ENCODE measurements at regions not wholly inside any gene's neighbourhood (a gene's known extent, or its start where the extent isn't known, plus 50 kb on each side); places are given as distances from the start of the nearest gene placed in this dataset.

DNA sequence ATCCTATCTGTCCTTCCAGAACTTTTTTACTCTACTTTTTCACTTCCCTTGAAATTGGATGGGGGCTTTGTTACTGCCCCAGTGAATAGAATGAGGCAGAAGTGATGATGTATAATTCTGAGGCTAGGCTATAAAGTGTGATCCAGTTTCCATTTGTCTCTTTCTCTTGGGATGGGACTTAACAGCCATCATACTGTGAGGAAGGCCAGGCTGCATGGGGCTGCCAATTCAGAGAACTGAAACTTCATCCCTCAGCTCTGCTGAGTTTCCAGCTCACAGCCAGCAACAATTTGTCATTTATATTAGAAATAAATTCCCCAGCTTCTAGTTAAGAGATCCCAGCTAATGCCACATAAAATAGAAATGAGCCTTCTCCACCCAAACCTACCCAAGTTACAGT lies 504.0 kb upstream of the TGFBR2 start:
- TF ChIP-seq, protein P1, sequence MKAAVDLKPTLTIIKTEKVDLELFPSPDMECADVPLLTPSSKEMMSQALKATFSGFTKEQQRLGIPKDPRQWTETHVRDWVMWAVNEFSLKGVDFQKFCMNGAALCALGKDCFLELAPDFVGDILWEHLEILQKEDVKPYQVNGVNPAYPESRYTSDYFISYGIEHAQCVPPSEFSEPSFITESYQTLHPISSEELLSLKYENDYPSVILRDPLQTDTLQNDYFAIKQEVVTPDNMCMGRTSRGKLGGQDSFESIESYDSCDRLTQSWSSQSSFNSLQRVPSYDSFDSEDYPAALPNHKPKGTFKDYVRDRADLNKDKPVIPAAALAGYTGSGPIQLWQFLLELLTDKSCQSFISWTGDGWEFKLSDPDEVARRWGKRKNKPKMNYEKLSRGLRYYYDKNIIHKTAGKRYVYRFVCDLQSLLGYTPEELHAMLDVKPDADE (IDR thresholded peaks at IDR 0.05) = no peak
- TF ChIP-seq EZH2 (IDR thresholded peaks at IDR 0.05; ENCODE audit: low read depth, unreplicated experiment) (no peak), JUNB (IDR thresholded peaks at IDR 0.05; ENCODE audit: unreplicated experiment) (no peak), EZH2phosphoT487 (IDR thresholded peaks at IDR 0.05; ENCODE audit: unreplicated experiment) (no peak), CREB1 (CRISPR knock-in tag; IDR thresholded peaks at IDR 0.05; ENCODE audit: low read depth) (no peak), ZNF114 (CRISPR knock-in tag; IDR thresholded peaks at IDR 0.05) (no peak), NANOG (IDR thresholded peaks at IDR 0.05; ENCODE audit: borderline replicate concordance) (no peak), ZNF331 (CRISPR knock-in tag; IDR thresholded peaks at IDR 0.05; ENCODE audit: low read depth) (no peak)
- TF ChIP-seq, protein P2, sequence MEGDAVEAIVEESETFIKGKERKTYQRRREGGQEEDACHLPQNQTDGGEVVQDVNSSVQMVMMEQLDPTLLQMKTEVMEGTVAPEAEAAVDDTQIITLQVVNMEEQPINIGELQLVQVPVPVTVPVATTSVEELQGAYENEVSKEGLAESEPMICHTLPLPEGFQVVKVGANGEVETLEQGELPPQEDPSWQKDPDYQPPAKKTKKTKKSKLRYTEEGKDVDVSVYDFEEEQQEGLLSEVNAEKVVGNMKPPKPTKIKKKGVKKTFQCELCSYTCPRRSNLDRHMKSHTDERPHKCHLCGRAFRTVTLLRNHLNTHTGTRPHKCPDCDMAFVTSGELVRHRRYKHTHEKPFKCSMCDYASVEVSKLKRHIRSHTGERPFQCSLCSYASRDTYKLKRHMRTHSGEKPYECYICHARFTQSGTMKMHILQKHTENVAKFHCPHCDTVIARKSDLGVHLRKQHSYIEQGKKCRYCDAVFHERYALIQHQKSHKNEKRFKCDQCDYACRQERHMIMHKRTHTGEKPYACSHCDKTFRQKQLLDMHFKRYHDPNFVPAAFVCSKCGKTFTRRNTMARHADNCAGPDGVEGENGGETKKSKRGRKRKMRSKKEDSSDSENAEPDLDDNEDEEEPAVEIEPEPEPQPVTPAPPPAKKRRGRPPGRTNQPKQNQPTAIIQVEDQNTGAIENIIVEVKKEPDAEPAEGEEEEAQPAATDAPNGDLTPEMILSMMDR (conservative IDR thresholded peaks at IDR 0.05; ENCODE audit: low read depth in 2 of 2) = no peak
- Mint-ChIP-seq H3K4me1 (peaks cover 8% of the 10 kb centered on the region), H3K9me3 (peaks cover 16% of the 10 kb centered on the region; the same call in 2 of the 3 replicates), H3K4me3 (no peak overlapping the region), H3K36me3 (ENCODE audit: low read depth) (peaks cover 10% of the 10 kb centered on the region), H3K27ac (no peak overlapping the region), H3K27me3 (ENCODE audit: insufficient read depth, low read depth, poor library complexity) (peaks cover 5% of the 10 kb centered on the region)
- Histone ChIP-seq H3K27me3 (ENCODE audit: insufficient read depth) (no peaks in the 10 kb centered on the region), H3K4me3 (no peak overlapping the region), H3K4me2 (no peak overlapping the region), H3K9me2 (ENCODE audit: insufficient read depth) (no peaks in the 10 kb centered on the region), H3K4me1 (ENCODE audit: insufficient read depth) (peaks cover 13% of the 10 kb centered on the region), H3K36me3 (ENCODE audit: insufficient read depth) (no peaks in the 10 kb centered on the region; the same call in 1 of the 2 replicates), H3K27ac (ENCODE audit: low read depth) (no peak overlapping the region), H3F3A (replicated peaks; ENCODE audit: low read depth) (no peaks in the 10 kb centered on the region), H4K20me1 (replicated peaks; ENCODE audit: insufficient read depth) (no peaks in the 10 kb centered on the region), H2AFZ (no peak overlapping the region), H3K79me2 (replicated peaks; ENCODE audit: insufficient read depth) (no peaks in the 10 kb centered on the region)
- ATAC-seq (no peak), DNase-seq (ENCODE audit: low spot score) (no peak)

DNA sequence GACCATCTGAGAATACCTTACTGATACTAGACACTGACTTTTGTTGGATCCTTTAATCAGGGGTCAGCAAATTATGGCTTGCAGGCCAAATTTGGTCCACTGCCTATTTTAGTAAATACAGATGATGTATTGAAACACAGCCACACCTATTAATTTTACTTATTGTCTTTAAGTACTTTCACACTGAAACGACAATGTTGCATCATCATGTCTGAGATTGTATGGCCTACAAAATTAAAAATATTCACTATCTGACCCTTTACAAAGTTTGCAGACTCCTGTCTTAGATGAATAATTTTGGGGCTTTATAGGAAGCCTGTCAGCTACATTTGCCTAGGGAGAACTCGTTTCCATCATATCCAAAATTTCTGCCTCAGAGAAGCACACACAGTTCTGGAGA lies 503.2 kb upstream of the TGFBR2 start:
- H3K4me3 ChIP-seq = no peak overlapping the region
- DNase-seq (ENCODE audit: low spot score) (no peak), ATAC-seq (no peak)
- Mint-ChIP-seq H3K36me3 (ENCODE audit: low read depth) (peaks cover 10% of the 10 kb centered on the region), H3K4me3 (no peak overlapping the region), H3K4me1 (peaks cover 4% of the 10 kb centered on the region), H3K27me3 (ENCODE audit: insufficient read depth, low read depth, poor library complexity) (peaks cover 5% of the 10 kb centered on the region), H3K9me3 (peaks cover 16% of the 10 kb centered on the region; the same call in 2 of the 3 replicates), H3K27ac (no peak overlapping the region)
- H3K36me3 ChIP-seq (ENCODE audit: insufficient read depth) = no peaks in the 10 kb centered on the region; the same call in 1 of the 2 replicates
- H4K20me1 ChIP-seq (replicated peaks; ENCODE audit: insufficient read depth) = no peaks in the 10 kb centered on the region
- no peak overlapping the region for H3K4me2 ChIP-seq
- TF ChIP-seq, protein P3, sequence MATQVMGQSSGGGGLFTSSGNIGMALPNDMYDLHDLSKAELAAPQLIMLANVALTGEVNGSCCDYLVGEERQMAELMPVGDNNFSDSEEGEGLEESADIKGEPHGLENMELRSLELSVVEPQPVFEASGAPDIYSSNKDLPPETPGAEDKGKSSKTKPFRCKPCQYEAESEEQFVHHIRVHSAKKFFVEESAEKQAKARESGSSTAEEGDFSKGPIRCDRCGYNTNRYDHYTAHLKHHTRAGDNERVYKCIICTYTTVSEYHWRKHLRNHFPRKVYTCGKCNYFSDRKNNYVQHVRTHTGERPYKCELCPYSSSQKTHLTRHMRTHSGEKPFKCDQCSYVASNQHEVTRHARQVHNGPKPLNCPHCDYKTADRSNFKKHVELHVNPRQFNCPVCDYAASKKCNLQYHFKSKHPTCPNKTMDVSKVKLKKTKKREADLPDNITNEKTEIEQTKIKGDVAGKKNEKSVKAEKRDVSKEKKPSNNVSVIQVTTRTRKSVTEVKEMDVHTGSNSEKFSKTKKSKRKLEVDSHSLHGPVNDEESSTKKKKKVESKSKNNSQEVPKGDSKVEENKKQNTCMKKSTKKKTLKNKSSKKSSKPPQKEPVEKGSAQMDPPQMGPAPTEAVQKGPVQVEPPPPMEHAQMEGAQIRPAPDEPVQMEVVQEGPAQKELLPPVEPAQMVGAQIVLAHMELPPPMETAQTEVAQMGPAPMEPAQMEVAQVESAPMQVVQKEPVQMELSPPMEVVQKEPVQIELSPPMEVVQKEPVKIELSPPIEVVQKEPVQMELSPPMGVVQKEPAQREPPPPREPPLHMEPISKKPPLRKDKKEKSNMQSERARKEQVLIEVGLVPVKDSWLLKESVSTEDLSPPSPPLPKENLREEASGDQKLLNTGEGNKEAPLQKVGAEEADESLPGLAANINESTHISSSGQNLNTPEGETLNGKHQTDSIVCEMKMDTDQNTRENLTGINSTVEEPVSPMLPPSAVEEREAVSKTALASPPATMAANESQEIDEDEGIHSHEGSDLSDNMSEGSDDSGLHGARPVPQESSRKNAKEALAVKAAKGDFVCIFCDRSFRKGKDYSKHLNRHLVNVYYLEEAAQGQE (IDR thresholded peaks at IDR 0.05; ENCODE audit: unreplicated experiment) = no peak
- TF ChIP-seq, protein P2 (conservative IDR thresholded peaks at IDR 0.05; ENCODE audit: low read depth in 2 of 2) = no peak
- no peak for TF ChIP-seq STAT1 (IDR thresholded peaks at IDR 0.05; ENCODE audit: unreplicated experiment)
- H3K79me2 ChIP-seq (replicated peaks; ENCODE audit: insufficient read depth) = no peaks in the 10 kb centered on the region
- H2AFZ ChIP-seq = no peak overlapping the region; the same call in 1 of the 2 replicates
- no peaks in the 10 kb centered on the region for H3K27me3 ChIP-seq (ENCODE audit: insufficient read depth)
- no peaks in the 10 kb centered on the region for H3F3A ChIP-seq (replicated peaks; ENCODE audit: low read depth)
- H3K4me1 ChIP-seq (ENCODE audit: insufficient read depth) = peaks cover 7% of the 10 kb centered on the region; the same call in 1 of the 2 replicates
- no peaks in the 10 kb centered on the region for H3K9me2 ChIP-seq (ENCODE audit: insufficient read depth)
- no peak overlapping the region for H3K27ac ChIP-seq (ENCODE audit: low read depth)

Measured in GM23338 (cell line).